DMS 273 treated with DMSO at 0.1 percent for 48 hours (cell line): ENCODE measurements at regions not wholly inside any gene's neighbourhood (a gene's known extent, or its start where the extent isn't known, plus 50 kb on each side); places are given as distances from the start of the nearest gene placed in this dataset.

Source experiments
- DNase-seq: peaks from one replicate; lab custom pipeline; 2025; lab: John Stamatoyannopoulos, UW

- DNase-seq: no peak
Measured at GRCh38 chrX:137483554-137483953, 82.4 kb upstream of the ZIC3 start.

GRCh38 chrX:137482136-137482535 lies 83.8 kb upstream of the ZIC3 start:
- no peak for DNase-seq

- no peak for DNase-seq
Measured at GRCh38 chrX:137479386-137479785, 86.5 kb upstream of the ZIC3 start.

GRCh38 chrX:137441711-137442110 lies 124.2 kb upstream of the ZIC3 start:
- DNase-seq: no peak

GRCh38 chrX:137432609-137433008 lies 133.3 kb upstream of the ZIC3 start:
- DNase-seq: no peak

GRCh38 chrX:137431693-137432488 lies 134.0 kb upstream of the ZIC3 start:
- DNase-seq: no peak

- no peak for DNase-seq
Measured at GRCh38 chrX:137430984-137431475, 134.9 kb upstream of the ZIC3 start.

GRCh38 chrX:137430301-137430700 lies 135.6 kb upstream of the ZIC3 start:
- no peak for DNase-seq

- no peak for DNase-seq
Measured at GRCh38 chrX:137428766-137429591, 136.9 kb upstream of the ZIC3 start.

- no peak for DNase-seq
Measured at GRCh38 chrX:137428221-137428661, 137.7 kb upstream of the ZIC3 start.

- no peak for DNase-seq
Measured at GRCh38 chrX:137427816-137428215, 138.1 kb upstream of the ZIC3 start.

- no peak for DNase-seq
Measured at GRCh38 chrX:137427426-137427778, 138.5 kb upstream of the ZIC3 start.

GRCh38 chrX:137426695-137427425 lies 139.1 kb upstream of the ZIC3 start:
- DNase-seq: no peak

GRCh38 chrX:137425986-137426385 lies 139.9 kb upstream of the ZIC3 start:
- no peak for DNase-seq

- DNase-seq: no peak
Measured at GRCh38 chrX:137425273-137425902, 140.5 kb upstream of the ZIC3 start.

GRCh38 chrX:137424679-137425078 lies 141.2 kb upstream of the ZIC3 start:
- DNase-seq: no peak

- no peak for DNase-seq
Measured at GRCh38 chrX:137423241-137423640, 142.7 kb upstream of the ZIC3 start.

- no peak for DNase-seq
Measured at GRCh38 chrX:137418086-137418485, 147.8 kb upstream of the ZIC3 start.

GRCh38 chrX:137413190-137413589 lies 152.7 kb upstream of the ZIC3 start:
- no peak for DNase-seq

- no peak for DNase-seq
Measured at GRCh38 chrX:137405449-137406140, 160.3 kb upstream of the ZIC3 start.

- DNase-seq: no peak
Measured at GRCh38 chrX:137401092-137401491, 164.8 kb upstream of the ZIC3 start.
